ENCODE measurements at regions not wholly inside any gene's neighbourhood (a gene's known extent, or its start where the extent isn't known, plus 50 kb on each side); places are given as distances from the start of the nearest gene placed in this dataset.

- H4K20me1 ChIP-seq (replicated peaks in 1 of 2; ENCODE audit: control insufficient read depth in 1 of 2, insufficient read depth in 2 of 2, low read length in 2 of 2) = no peaks in the 10 kb centered on the region
- no peak overlapping the region for H3K4ac ChIP-seq (replicated peaks; ENCODE audit: insufficient read length, low read depth, low read length)
- H3K79me1 ChIP-seq (ENCODE audit: low read depth, low read length) = no peaks in the 10 kb centered on the region
- no peak overlapping the region for H3K4me3 ChIP-seq (ENCODE audit: extremely low read depth in 1 of 4, insufficient read depth in 2 of 4, low read depth in 3 of 4, low read length in 4 of 4)
- ChIA-PET POLR2A (ENCODE audit: partially characterized antibody) (no interaction called here), CTCF (ENCODE audit: partially characterized antibody) (no interaction called here)
- H2AFZ ChIP-seq (ENCODE audit: low read length) = no peak overlapping the region
- no peak overlapping the region for H4K5ac ChIP-seq (ENCODE audit: insufficient read length, low read depth, low read length)
- H3K9ac ChIP-seq (replicated peaks in 1 of 4; ENCODE audit: extremely low read depth in 1 of 4, low read depth in 3 of 4, low read length in 3 of 4) = no peak overlapping the region
- WGBS, 2 experiments (ENCODE audit: extremely low coverage in 1 of 2, insufficient coverage in 1 of 2, insufficient read length in 1 of 2, insufficient replicate concordance in 2 of 2, low coverage in 1 of 2, low lambda C conversion rate in 2 of 2, missing lambda C conversion rate in 1 of 2) = 96% methylated on average over 3 of the region's 3 CpGs; no CpG with 5 or more reads in 1 of the 2 experiments
- no peak overlapping the region for H3K23ac ChIP-seq (ENCODE audit: insufficient read length)
- H2AK5ac ChIP-seq (ENCODE audit: low read depth, low read length) = no peak overlapping the region
- H4K91ac ChIP-seq (replicated peaks; ENCODE audit: insufficient read length, low read length) = no peak overlapping the region
- H2BK120ac ChIP-seq (replicated peaks; ENCODE audit: low read depth, low read length) = no peak overlapping the region
- FAIRE-seq (no peak), DNase-seq (ENCODE audit: low read depth in 1 of 2, low spot score in 2 of 2) (no peak)
- H3K79me2 ChIP-seq (ENCODE audit: control insufficient read depth in 1 of 2, insufficient read depth in 2 of 2, low read length in 2 of 2) = no peaks in the 10 kb centered on the region
- no peaks in the 10 kb centered on the region for H3K4me1 ChIP-seq (replicated peaks in 1 of 4; ENCODE audit: control insufficient read depth in 3 of 4, insufficient read depth in 4 of 4, low read length in 3 of 4)
- H3K9me3 ChIP-seq (ENCODE audit: insufficient read depth in 2 of 2, low read depth in 1 of 2, low read length in 1 of 2) = no peaks in the 10 kb centered on the region
- TF ChIP-seq KDM5A (IDR thresholded peaks at IDR 0.05; ENCODE audit: low read length) (no peak), NANOG (IDR thresholded peaks at IDR 0.05; ENCODE audit: insufficient read depth, low read depth, low read length, poor library complexity, severe bottlenecking) (no peak), CBX8 (IDR thresholded peaks at IDR 0.05; ENCODE audit: borderline replicate concordance, low read depth, low read length) (no peak), SIN3A (conservative IDR thresholded peaks at IDR 0.05 in 1 of 2, IDR thresholded peaks at IDR 0.05 in 1 of 2; ENCODE audit: low read depth in 1 of 2, low read length in 2 of 2) (no peak), POLR2A (IDR thresholded peaks at IDR 0.05; ENCODE audit: control extremely low read depth in 1 of 2, low read depth in 2 of 2, low read length in 2 of 2) (no peak), POLR2AphosphoS5 (IDR thresholded peaks at IDR 0.05; ENCODE audit: low read depth, low read length) (no peak), SUZ12 (IDR thresholded peaks at IDR 0.05; ENCODE audit: low read length) (no peak), SP2 (IDR thresholded peaks at IDR 0.05; ENCODE audit: low read length) (no peak), TAF7 (optimal IDR thresholded peaks at IDR 0.05; ENCODE audit: borderline replicate concordance, low read depth, low read length) (no peak), RBBP5 (IDR thresholded peaks at IDR 0.05; ENCODE audit: borderline replicate concordance, low read depth, low read length) (no peak)
- TF ChIP-seq, protein P1, sequence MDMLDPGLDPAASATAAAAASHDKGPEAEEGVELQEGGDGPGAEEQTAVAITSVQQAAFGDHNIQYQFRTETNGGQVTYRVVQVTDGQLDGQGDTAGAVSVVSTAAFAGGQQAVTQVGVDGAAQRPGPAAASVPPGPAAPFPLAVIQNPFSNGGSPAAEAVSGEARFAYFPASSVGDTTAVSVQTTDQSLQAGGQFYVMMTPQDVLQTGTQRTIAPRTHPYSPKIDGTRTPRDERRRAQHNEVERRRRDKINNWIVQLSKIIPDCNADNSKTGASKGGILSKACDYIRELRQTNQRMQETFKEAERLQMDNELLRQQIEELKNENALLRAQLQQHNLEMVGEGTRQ (IDR thresholded peaks at IDR 0.05; ENCODE audit: low read length) = no peak
- no peak overlapping the region for H2BK15ac ChIP-seq (ENCODE audit: low read length)
- no peak overlapping the region for H3K18ac ChIP-seq (ENCODE audit: extremely low read depth, low read length)
- H2BK5ac ChIP-seq (ENCODE audit: low read depth, low read length) = no peak overlapping the region
- no peak overlapping the region for H4K8ac ChIP-seq (ENCODE audit: extremely low read depth, insufficient read depth, low read length)
- H3K27ac ChIP-seq (ENCODE audit: low read depth, low read length) = no peak overlapping the region
- H3K36me3 ChIP-seq (ENCODE audit: control insufficient read depth in 2 of 4, insufficient read depth in 4 of 4, low read length in 3 of 4) = no peaks in the 10 kb centered on the region
- H2BK20ac ChIP-seq (ENCODE audit: low read length) = no peak overlapping the region
- H3K14ac ChIP-seq (ENCODE audit: insufficient read length) = no peak overlapping the region
- no peak overlapping the region for H2BK12ac ChIP-seq (ENCODE audit: low read depth, low read length)
- no peak overlapping the region for H3K56ac ChIP-seq (replicated peaks; ENCODE audit: insufficient read length, low read depth, low read length)
- no peak overlapping the region for H3K4me2 ChIP-seq (ENCODE audit: insufficient read depth in 1 of 2, low read depth in 2 of 2, low read length in 2 of 2)
- H3K27me3 ChIP-seq (replicated peaks in 1 of 4; ENCODE audit: control insufficient read depth in 3 of 4, extremely low read depth in 1 of 4, insufficient read depth in 3 of 4, low read length in 3 of 4) = no peaks in the 10 kb centered on the region
- no peaks in the 10 kb centered on the region for H3K23me2 ChIP-seq (ENCODE audit: low read depth, low read length)
Measured at GRCh38 chr3:29033511-29033910, 247.4 kb upstream of the RBMS3 start.

Data from H1 (cell line).